ENCODE measurements at regions not wholly inside any gene's neighbourhood (a gene's known extent, or its start where the extent isn't known, plus 50 kb on each side); places are given as distances from the start of the nearest gene placed in this dataset.

DNA sequence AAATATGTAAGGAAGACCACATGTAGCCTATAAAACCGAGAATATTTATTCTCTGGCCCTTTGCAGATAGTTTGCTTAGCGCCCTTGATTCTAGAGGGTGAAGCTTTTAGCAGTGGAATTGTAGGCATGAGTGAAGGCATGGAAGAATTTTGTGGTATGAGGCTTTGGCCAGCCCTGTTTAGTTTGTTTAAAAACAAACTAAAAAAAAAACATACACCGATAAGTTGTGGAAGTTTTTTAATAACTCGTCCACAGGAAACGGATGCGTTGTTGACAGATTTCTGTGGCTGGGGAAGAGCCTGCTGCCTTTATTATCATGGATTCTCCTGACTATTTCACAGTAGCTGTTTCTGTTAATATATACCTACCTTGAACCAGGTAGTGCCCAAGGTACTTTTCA is 194.7 kb upstream of the LNX1 start:
- TF ChIP-seq, protein P1, sequence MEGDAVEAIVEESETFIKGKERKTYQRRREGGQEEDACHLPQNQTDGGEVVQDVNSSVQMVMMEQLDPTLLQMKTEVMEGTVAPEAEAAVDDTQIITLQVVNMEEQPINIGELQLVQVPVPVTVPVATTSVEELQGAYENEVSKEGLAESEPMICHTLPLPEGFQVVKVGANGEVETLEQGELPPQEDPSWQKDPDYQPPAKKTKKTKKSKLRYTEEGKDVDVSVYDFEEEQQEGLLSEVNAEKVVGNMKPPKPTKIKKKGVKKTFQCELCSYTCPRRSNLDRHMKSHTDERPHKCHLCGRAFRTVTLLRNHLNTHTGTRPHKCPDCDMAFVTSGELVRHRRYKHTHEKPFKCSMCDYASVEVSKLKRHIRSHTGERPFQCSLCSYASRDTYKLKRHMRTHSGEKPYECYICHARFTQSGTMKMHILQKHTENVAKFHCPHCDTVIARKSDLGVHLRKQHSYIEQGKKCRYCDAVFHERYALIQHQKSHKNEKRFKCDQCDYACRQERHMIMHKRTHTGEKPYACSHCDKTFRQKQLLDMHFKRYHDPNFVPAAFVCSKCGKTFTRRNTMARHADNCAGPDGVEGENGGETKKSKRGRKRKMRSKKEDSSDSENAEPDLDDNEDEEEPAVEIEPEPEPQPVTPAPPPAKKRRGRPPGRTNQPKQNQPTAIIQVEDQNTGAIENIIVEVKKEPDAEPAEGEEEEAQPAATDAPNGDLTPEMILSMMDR (IDR thresholded peaks at IDR 0.05) = no peak
- no peak for TF ChIP-seq POLR2A (IDR thresholded peaks at IDR 0.05)
